Skeletal muscle tissue (tissue), 3 donors: ENCODE measurements at regions not wholly inside any gene's neighbourhood (a gene's known extent, or its start where the extent isn't known, plus 50 kb on each side); places are given as distances from the start of the nearest gene placed in this dataset.
"Not testable (repeated sequence)": the region's sequence is repeated elsewhere in the genome, so short reads cannot be mapped to it uniquely, and the experiment has no call there.

Experiments used
- H3K27ac ChIP-seq: one replicate; pipeline ENCODE4 v1.7.0; 2013; ENCODE audit warnings: mild to moderate bottlenecking, low read depth, low read length, inconsistent platforms
- H3K27me3 ChIP-seq, 3 donors: one replicate each; pipeline ENCODE4 v1.7.0; 2013; ENCODE audit warnings: low read length in 3 of 3; ENCODE audit not compliant: control insufficient read depth in 3 of 3, insufficient read depth in 3 of 3
- H3K36me3 ChIP-seq, 3 donors: one replicate each; pipeline ENCODE4 v1.7.0; 2013; ENCODE audit warnings: low read length in 3 of 3; ENCODE audit not compliant: control insufficient read depth in 3 of 3, insufficient read depth in 3 of 3
- H3K4me1 ChIP-seq, 3 donors: one replicate each; pipeline ENCODE4 v1.7.0; 2013; ENCODE audit warnings: low read length in 3 of 3, mild to moderate bottlenecking in 3 of 3; ENCODE audit not compliant: control insufficient read depth in 3 of 3, insufficient read depth in 3 of 3
- H3K4me3 ChIP-seq, 3 donors: one replicate each; pipeline ENCODE4 v1.7.0; 2013; ENCODE audit warnings: low read length in 3 of 3
- H3K9ac ChIP-seq, 3 donors: one replicate each; pipeline ENCODE4 v1.7.0; 2013; ENCODE audit warnings: low read length in 3 of 3, mild to moderate bottlenecking in 3 of 3, moderate library complexity in 2 of 3, low read depth in 1 of 3
- H3K9me3 ChIP-seq, 3 donors: one replicate each; pipeline ENCODE4 v1.7.0; 2013; ENCODE audit warnings: low read length in 3 of 3; ENCODE audit not compliant: control insufficient read depth in 3 of 3
- donor health status: Osteomylitis.

DNA sequence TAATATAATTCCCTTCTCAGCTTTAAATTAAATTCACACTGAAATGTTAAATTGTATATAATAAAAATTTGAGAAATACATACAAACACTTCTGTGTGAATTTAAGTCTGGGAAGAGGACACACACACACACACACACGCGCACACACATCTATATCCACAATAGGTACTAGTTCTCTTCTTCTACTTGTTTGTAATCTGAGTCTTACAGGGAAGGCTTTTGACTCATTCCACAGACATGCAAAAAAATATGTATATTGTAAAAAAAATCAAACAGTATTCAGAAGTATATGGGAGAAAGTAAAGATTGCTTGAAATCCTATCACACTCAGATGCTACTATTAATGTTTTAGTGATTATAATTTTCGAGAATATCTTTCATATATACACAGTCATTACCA is 276.2 kb downstream of the MDFIC start:
- Histone ChIP-seq H3K4me1 (no peaks in the 10 kb centered on the region), H3K36me3 (no peaks in the 10 kb centered on the region), H3K27me3 (no peaks in the 10 kb centered on the region), H3K9ac (no peak overlapping the region), H3K9me3 (no peaks in the 10 kb centered on the region), H3K4me3 (no peak overlapping the region), H3K27ac (no peak overlapping the region)

DNA sequence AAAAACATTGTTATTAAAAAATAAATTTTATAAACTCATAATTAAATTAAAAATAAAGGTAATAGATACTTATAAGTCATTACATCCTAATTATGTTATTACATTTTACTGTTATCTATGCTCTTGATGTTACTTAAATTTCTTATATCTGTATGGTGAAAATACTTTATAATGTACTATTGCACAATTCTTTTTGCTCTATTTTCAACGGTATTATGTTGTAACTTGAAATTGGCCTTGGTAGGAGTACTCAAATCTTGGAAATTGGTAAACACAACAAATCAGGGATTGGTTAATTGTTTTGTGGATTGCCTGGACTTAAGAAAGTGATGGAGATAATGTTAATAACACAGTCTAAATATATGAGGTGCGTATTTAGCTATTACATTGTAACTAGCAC is 273.3 kb downstream of the MDFIC start:
- H3K9me3 ChIP-seq = no peaks in the 10 kb centered on the region

DNA sequence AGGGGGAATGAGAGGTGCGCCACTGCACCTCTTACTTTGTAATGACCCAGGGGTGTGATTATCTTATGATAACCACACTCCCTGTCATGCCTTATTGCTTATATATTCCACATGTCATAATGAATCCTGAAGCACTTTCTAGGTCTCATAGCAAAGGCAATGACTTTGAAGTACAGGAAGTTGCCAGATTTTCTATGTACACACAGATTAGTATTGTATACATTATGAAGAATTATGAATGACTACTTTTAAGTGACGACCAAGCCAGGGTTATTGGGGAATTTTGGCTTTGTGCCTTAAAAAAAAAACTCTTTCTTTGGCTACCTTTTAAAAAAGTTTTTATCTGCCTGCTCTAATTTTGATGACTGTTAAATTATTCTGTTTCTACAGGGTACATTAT is 269.6 kb downstream of the MDFIC start:
- no peak overlapping the region for H3K27ac ChIP-seq
- no peaks in the 10 kb centered on the region for H3K9me3 ChIP-seq
- no peak overlapping the region for H3K9ac ChIP-seq
- no peaks in the 10 kb centered on the region for H3K27me3 ChIP-seq
- no peaks in the 10 kb centered on the region for H3K36me3 ChIP-seq
- no peaks in the 10 kb centered on the region for H3K4me1 ChIP-seq
- H3K4me3 ChIP-seq = no peak overlapping the region

More for the DNA sequence above, 273.3 kb downstream of the MDFIC start:
- H3K27me3 ChIP-seq = no peaks in the 10 kb centered on the region
- no peaks in the 10 kb centered on the region for H3K4me1 ChIP-seq
- H3K9ac ChIP-seq = no peak overlapping the region
- no peak overlapping the region for H3K4me3 ChIP-seq
- H3K27ac ChIP-seq = no peak overlapping the region
- H3K36me3 ChIP-seq = no peaks in the 10 kb centered on the region

DNA sequence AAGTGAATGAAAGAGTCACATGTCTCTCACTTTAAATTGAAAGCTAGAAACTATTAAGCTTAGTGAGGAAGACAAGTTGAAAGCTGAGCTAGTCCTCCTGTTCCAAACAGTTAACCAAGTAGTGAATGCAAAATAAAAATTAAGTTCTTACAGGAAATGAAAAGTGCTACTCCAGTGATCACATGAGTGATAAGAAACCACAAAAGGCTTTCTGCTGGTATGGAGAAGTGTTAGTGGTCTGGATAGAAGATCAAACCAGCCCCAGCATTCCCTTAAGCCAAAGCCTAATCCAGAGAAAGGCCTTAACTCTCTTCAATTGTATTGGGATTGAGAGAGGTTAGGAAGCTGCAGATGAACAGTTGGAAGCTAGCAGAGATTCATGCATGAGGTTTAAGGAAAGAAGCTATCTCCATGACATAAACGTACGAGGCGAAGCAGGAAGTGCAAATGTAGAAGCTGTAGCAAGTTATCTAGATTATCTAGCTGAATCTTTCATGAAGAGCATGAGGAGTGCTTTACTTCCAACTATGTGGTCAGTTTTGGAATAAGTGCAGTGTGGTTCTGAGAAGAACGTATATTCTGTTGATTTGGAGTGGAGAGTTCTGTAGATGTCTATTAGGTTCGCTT is 261.6 kb downstream of the MDFIC start:
- H3K36me3 ChIP-seq = no peaks in the 10 kb centered on the region
- H3K27ac ChIP-seq = no peak overlapping the region
- no peak overlapping the region for H3K9ac ChIP-seq
- H3K4me3 ChIP-seq = no peak overlapping the region
- no peaks in the 10 kb centered on the region for H3K9me3 ChIP-seq
- H3K27me3 ChIP-seq = no peaks in the 10 kb centered on the region
- no peaks in the 10 kb centered on the region for H3K4me1 ChIP-seq

DNA sequence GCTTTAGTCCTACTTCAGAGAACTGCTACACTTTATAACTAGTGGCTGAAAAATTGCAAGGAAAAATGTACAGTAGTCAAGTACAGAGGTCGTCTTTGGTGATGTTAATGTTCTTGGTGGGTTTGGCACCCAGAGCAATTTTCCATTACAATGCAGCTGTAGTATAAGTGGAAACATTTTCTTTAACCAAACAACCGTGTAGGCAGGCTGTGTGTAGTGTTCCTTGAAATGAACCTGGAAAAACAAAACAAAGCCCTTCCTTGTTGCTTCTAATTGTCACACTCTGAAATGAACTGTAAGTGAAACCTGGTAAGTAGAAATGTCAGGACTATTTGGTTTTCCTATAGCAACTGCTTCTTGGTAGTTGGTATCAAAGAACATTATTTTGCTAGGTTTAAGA is 256.9 kb downstream of the MDFIC start:
- Histone ChIP-seq H3K4me1 (no peaks in the 10 kb centered on the region), H3K27me3 (no peaks in the 10 kb centered on the region), H3K9ac (no peak overlapping the region), H3K9me3 (no peaks in the 10 kb centered on the region), H3K27ac (no peak overlapping the region), H3K36me3 (no peaks in the 10 kb centered on the region), H3K4me3 (no peak overlapping the region)

DNA sequence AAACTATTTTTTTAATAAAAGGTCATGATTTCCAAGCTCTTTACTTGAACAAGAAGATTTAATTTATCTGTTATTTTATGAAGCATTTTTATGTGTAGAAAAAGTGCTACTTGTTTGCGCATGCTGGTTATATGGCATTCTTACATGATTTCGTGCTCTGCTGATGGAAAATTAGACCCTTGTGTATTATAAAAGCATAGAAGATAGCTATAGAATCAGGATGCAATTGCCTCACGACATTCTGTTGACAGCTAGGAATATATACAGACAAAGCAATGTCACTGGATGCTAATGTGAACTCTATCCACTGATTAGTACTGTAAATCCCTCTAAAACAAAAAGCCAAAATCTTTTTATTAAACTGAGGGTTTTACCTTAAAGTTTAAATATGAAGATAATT is 255.9 kb downstream of the MDFIC start:
- Histone ChIP-seq H3K9me3 (no peaks in the 10 kb centered on the region), H3K4me3 (no peak overlapping the region), H3K9ac (no peak overlapping the region), H3K27ac (no peak overlapping the region), H3K36me3 (no peaks in the 10 kb centered on the region), H3K27me3 (no peaks in the 10 kb centered on the region), H3K4me1 (no peaks in the 10 kb centered on the region)

DNA sequence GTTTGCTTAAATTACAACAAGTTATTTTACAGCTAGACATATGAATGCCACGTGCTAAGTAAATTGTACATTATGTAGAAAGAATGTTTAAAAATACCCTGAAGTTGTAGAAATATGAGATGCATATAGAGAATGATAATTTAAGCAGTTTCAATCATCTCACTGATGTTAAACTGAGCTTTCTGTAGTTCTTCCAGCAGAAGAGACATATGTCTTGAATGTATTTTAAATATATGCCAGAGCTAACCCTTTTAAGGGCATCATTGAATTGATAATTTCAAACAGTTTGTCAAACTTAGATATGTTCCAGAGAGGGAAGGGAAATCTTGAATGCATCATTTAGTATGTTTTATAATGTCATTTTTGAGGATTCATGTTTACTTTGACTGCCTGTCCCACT is 255.2 kb downstream of the MDFIC start:
- no peaks in the 10 kb centered on the region for H3K9me3 ChIP-seq
- H3K9ac ChIP-seq = no peak overlapping the region
- no peaks in the 10 kb centered on the region for H3K27me3 ChIP-seq
- no peaks in the 10 kb centered on the region for H3K4me1 ChIP-seq
- no peak overlapping the region for H3K27ac ChIP-seq
- H3K4me3 ChIP-seq = no peak overlapping the region
- no peaks in the 10 kb centered on the region for H3K36me3 ChIP-seq

DNA sequence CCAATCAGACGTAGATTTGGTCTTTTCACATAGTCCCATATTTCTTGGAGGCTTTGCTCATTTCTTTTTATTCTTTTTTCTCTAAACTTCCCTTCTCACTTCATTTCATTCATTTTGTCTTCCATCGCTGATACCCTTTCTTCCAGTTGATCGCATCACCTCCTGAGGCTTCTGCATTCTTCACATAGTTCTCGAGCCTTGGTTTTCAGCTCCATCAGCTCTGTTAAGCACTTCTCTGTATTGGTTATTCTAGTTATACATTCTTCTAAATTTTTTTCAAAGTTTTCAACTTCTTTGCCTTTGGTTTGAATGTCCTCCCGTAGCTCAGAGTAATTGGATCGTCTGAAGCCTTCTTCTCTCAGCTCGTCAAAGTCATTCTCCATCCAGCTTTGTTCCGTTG is 250.5 kb downstream of the MDFIC start:
- not testable (repeated sequence) for H3K27ac ChIP-seq, H3K4me3 ChIP-seq, H3K36me3 ChIP-seq, H3K9me3 ChIP-seq, H3K27me3 ChIP-seq, H3K9ac ChIP-seq, H3K4me1 ChIP-seq

DNA sequence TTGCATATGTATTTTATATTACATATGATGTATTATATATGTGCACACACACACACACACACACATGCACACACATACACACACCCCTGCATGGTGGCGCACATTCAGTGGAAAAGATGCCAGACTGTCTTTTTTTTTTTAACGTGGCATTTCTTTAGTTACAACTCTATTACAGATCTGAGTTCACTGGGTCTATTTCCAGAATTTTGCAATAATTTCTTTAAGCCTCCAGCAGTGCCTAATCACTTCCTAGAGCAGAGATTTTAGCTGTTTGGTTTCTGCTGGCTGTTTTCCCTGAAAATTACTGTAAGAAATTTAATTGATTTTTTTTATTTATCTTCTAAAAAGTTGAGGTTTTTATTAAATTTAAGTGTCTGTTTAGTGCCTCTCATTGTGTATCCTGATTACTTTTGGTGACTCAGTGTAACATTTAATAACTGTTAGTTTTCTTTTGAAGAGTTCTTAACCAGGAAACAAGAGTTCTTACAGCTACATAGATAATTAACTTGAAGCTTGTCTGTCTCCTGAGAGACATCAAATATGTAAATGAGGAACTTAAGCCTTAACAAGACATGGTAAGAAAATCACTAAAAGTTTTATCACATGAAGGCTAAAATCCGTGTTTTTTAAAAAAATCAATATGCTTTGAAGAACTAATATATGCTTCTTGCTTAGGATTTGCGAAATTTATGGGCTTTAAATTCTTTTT is 232.0 kb downstream of the MDFIC start:
- Histone ChIP-seq H3K36me3 (no peaks in the 10 kb centered on the region), H3K4me1 (no peaks in the 10 kb centered on the region), H3K27me3 (no peaks in the 10 kb centered on the region), H3K9ac (no peak overlapping the region), H3K9me3 (no peaks in the 10 kb centered on the region), H3K4me3 (no peak overlapping the region), H3K27ac (no peak overlapping the region)

DNA sequence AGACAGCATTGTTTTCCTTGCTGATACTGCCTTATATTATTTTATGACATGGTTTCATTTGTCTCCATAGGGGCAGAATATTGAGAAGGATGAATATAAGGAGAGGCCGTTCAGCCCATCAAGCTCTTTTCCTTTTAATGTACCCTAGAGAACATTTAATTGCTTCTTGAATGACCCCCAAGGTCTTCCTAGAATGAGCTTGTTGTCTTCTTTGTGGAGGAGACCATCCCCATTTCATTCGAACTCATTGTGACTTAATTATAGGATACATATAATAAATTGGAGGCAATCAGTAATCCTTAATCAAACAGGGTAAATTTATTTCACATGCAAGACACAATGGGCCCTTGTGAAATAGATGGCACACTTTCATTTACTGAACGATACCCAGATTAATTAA is 231.3 kb downstream of the MDFIC start:
- no peaks in the 10 kb centered on the region for H3K27me3 ChIP-seq
- H3K27ac ChIP-seq = no peak overlapping the region
- H3K36me3 ChIP-seq = no peaks in the 10 kb centered on the region
- no peak overlapping the region for H3K9ac ChIP-seq
- H3K4me1 ChIP-seq = no peaks in the 10 kb centered on the region
- H3K4me3 ChIP-seq = no peak overlapping the region
- no peaks in the 10 kb centered on the region for H3K9me3 ChIP-seq
